GM23338 (cell line): ENCODE measurements at regions not wholly inside any gene's neighbourhood (a gene's known extent, or its start where the extent isn't known, plus 50 kb on each side); places are given as distances from the start of the nearest gene placed in this dataset.

Experiments
- ATAC-seq: fragments of 200-7000 bp; cut with Tn5 transposase; 3 replicates; pipeline ENCODE4 v1.9.1; 2020
- DNase-seq: peaks from one replicate; pipeline ENCODE4 v3.0.0-alpha.2; 2015; ENCODE audit warnings: low spot score
- H2AFZ ChIP-seq: fragments of 200-600 bp; sonication (generic); 2 replicates; pipeline ENCODE4 v1.8.0; 2016; ENCODE audit warnings: antibody characterized with exemption, mild to moderate bottlenecking, moderate library complexity
- H3F3A ChIP-seq: fragments of 200-600 bp; sonication (generic); replicated peaks from 2 replicates; pipeline ENCODE4 v1.8.0; 2017; ENCODE audit warnings: antibody characterized with exemption, mixed run types, low read depth
- H3K27ac ChIP-seq: fragments of 200-600 bp; sonication (generic); 2 replicates; pipeline ENCODE4 v1.6.1; 2016; ENCODE audit warnings: low read depth
- H3K27me3 ChIP-seq: fragments of 200-600 bp; sonication (generic); 2 replicates; pipeline ENCODE4 v1.8.0; 2016; ENCODE audit warnings: mild to moderate bottlenecking, mixed run types, moderate library complexity; ENCODE audit not compliant: insufficient read depth
- H3K36me3 ChIP-seq: fragments of 200-600 bp; sonication (generic); 2 replicates; pipeline ENCODE4 v1.8.0; 2016; ENCODE audit warnings: mild to moderate bottlenecking; ENCODE audit not compliant: insufficient read depth
- H3K4me1 ChIP-seq: fragments of 200-600 bp; sonication (generic); 2 replicates; pipeline ENCODE4 v1.8.0; 2016; ENCODE audit warnings: mild to moderate bottlenecking, moderate library complexity; ENCODE audit not compliant: insufficient read depth
- H3K4me2 ChIP-seq: fragments of 200-600 bp; sonication (generic); 2 replicates; pipeline ENCODE4 v1.7.1; 2017; ENCODE audit warnings: mixed run types
- H3K4me3 ChIP-seq: fragments of 200-600 bp; sonication (generic); 2 replicates; pipeline ENCODE4 v1.6.1; 2016; ENCODE audit warnings: mixed run types
- H3K79me2 ChIP-seq: fragments of 200-600 bp; sonication (generic); replicated peaks from 2 replicates; pipeline ENCODE4 v1.8.0; 2017; ENCODE audit warnings: mild to moderate bottlenecking; ENCODE audit not compliant: insufficient read depth
- H3K9me2 ChIP-seq: fragments of 200-600 bp; sonication (generic); 2 replicates; pipeline ENCODE4 v1.8.0; 2017; ENCODE audit not compliant: insufficient read depth
- H4K20me1 ChIP-seq: fragments of 200-600 bp; sonication (generic); replicated peaks from 2 replicates; pipeline ENCODE4 v1.8.0; 2017; ENCODE audit warnings: mild to moderate bottlenecking; ENCODE audit not compliant: insufficient read depth
- H3K27ac Mint-ChIP-seq: 2 replicates; pipeline ENCODE4 v1.8.0; 2020; ENCODE audit warnings: inconsistent platforms, mild to moderate bottlenecking, moderate library complexity, mixed read lengths
- H3K27me3 Mint-ChIP-seq: 3 replicates; pipeline ENCODE4 v1.8.0; 2022; ENCODE audit warnings: low read depth, mild to moderate bottlenecking, moderate library complexity, mixed read lengths, inconsistent platforms; ENCODE audit not compliant: insufficient read depth, poor library complexity
- H3K36me3 Mint-ChIP-seq: 3 replicates; pipeline ENCODE4 v1.8.0; 2021; ENCODE audit warnings: low read depth, mild to moderate bottlenecking, inconsistent platforms, moderate library complexity, mixed read lengths
- H3K4me1 Mint-ChIP-seq: 3 replicates; pipeline ENCODE4 v1.8.0; 2020; ENCODE audit warnings: mild to moderate bottlenecking, inconsistent platforms, mixed read lengths
- H3K4me3 Mint-ChIP-seq: 3 replicates; pipeline ENCODE4 v1.8.0; 2021; ENCODE audit warnings: moderate library complexity, mild to moderate bottlenecking, inconsistent platforms, mixed read lengths
- H3K9me3 Mint-ChIP-seq: 3 replicates; pipeline ENCODE4 v1.8.0; 2020; ENCODE audit warnings: moderate library complexity, mild to moderate bottlenecking, inconsistent platforms, mixed read lengths
- CREB1 ChIP-seq: fragments of 250-450 bp; sonication (Bioruptor Pico); IDR thresholded peaks from 2 replicates; pipeline ENCODE4 v1.5.0; 2020; ENCODE audit warnings: low read depth, mild to moderate bottlenecking, moderate library complexity
- CTCF ChIP-seq, 2 experiments: fragments of 200-600 bp in 1 of 2; sonication (generic) in 1 of 2; conservative IDR thresholded peaks; 2 replicates each; pipeline versions ENCODE4 v1.5.1 to v1.6.1; 2016 to 2017; ENCODE audit warnings: antibody characterized with exemption in 2 of 2, low read depth in 2 of 2, mild to moderate bottlenecking in 2 of 2, moderate library complexity in 1 of 2
- ETS1 ChIP-seq: IDR thresholded peaks from 2 replicates; pipeline ENCODE4 v1.6.1; 2016; ENCODE audit warnings: antibody characterized with exemption
- EZH2 ChIP-seq: fragments of 200-600 bp; sonication (generic); IDR thresholded peaks from one replicate; pipeline ENCODE4 v1.8.0; 2017; ENCODE audit warnings: antibody characterized with exemption, mild to moderate bottlenecking, low read depth; ENCODE audit not compliant: unreplicated experiment
- EZH2phosphoT487 ChIP-seq: fragments of 200-600 bp; sonication (generic); IDR thresholded peaks from one replicate; pipeline ENCODE4 v1.8.1; 2018; ENCODE audit warnings: antibody characterized with exemption; ENCODE audit not compliant: unreplicated experiment
- JUNB ChIP-seq: IDR thresholded peaks from one replicate; pipeline ENCODE4 v1.6.1; 2016; ENCODE audit warnings: antibody characterized with exemption; ENCODE audit not compliant: unreplicated experiment
- NANOG ChIP-seq: IDR thresholded peaks from 2 replicates; pipeline ENCODE4 v1.6.1; 2016; ENCODE audit warnings: antibody characterized with exemption, borderline replicate concordance
- POLR2AphosphoS5 ChIP-seq: IDR thresholded peaks from 2 replicates; pipeline ENCODE4 v1.6.1; 2016; ENCODE audit warnings: antibody characterized with exemption, low read depth
- REST ChIP-seq: IDR thresholded peaks from one replicate; pipeline ENCODE4 v1.6.1; 2018; ENCODE audit warnings: antibody characterized with exemption; ENCODE audit not compliant: unreplicated experiment
- STAT1 ChIP-seq: IDR thresholded peaks from one replicate; pipeline ENCODE4 v1.6.1; 2016; ENCODE audit warnings: antibody characterized with exemption; ENCODE audit not compliant: unreplicated experiment
- ZNF114 ChIP-seq: fragments of 250-450 bp; sonication (Bioruptor Pico); IDR thresholded peaks from 2 replicates; pipeline ENCODE4 v1.5.0; 2020; ENCODE audit warnings: mild to moderate bottlenecking, moderate library complexity
- ZNF331 ChIP-seq: fragments of 250-450 bp; sonication (Bioruptor Pico); IDR thresholded peaks from 2 replicates; pipeline ENCODE4 v1.5.0; 2020; ENCODE audit warnings: low read depth, mild to moderate bottlenecking, moderate library complexity
- ZNF462 ChIP-seq: fragments of 250-450 bp; sonication (Bioruptor Pico); IDR thresholded peaks from 2 replicates; pipeline ENCODE4 v1.5.0; 2020; ENCODE audit warnings: mild to moderate bottlenecking, moderate library complexity

- no peaks in the 10 kb centered on the region for H3K27me3 ChIP-seq
- no peak overlapping the region for H3K4me3 Mint-ChIP-seq
- H3K4me1 ChIP-seq = no peaks in the 10 kb centered on the region
- no peak overlapping the region for H3K27ac Mint-ChIP-seq
- peaks cover 9% of the 10 kb centered on the region for H3K9me3 Mint-ChIP-seq
- H3K36me3 Mint-ChIP-seq = no peaks in the 10 kb centered on the region
- H4K20me1 ChIP-seq = no peaks in the 10 kb centered on the region
- TF ChIP-seq JUNB (no peak), STAT1 (no peak), REST (no peak), EZH2 (no peak), ETS1 (no peak), POLR2AphosphoS5 (no peak), ZNF331 (CRISPR knock-in tag) (no peak), CREB1 (CRISPR knock-in tag) (no peak), CTCF (conservative IDR thresholded peaks at IDR 0.05; ENCODE audit: low read depth in 2 of 2) (no peak), ZNF462 (no peak), ZNF114 (no peak), EZH2phosphoT487 (no peak), NANOG (no peak)
- no peaks in the 10 kb centered on the region for H3K9me2 ChIP-seq
- H3K27me3 Mint-ChIP-seq = peaks cover 6% of the 10 kb centered on the region
- no peak overlapping the region for H2AFZ ChIP-seq
- no peak overlapping the region for H3K4me2 ChIP-seq
- H3K79me2 ChIP-seq = no peaks in the 10 kb centered on the region
- H3K27ac ChIP-seq = no peak overlapping the region
- no peak overlapping the region for H3K4me3 ChIP-seq
- no peaks in the 10 kb centered on the region for H3K36me3 ChIP-seq
- H3F3A ChIP-seq = no peaks in the 10 kb centered on the region
- no peak for DNase-seq
- H3K4me1 Mint-ChIP-seq = peaks cover 4% of the 10 kb centered on the region; the same call in 2 of the 3 replicates
- ATAC-seq = no peak
Measured at GRCh38 chr11:69409812-69410645, 71.4 kb upstream of the LINC01488 start.
